GM04503 (cell line): ENCODE measurements at regions not wholly inside any gene's neighbourhood (a gene's known extent, or its start where the extent isn't known, plus 50 kb on each side); places are given as distances from the start of the nearest gene placed in this dataset.
"Not testable (repeated sequence)": the region's sequence is repeated elsewhere in the genome, so short reads cannot be mapped to it uniquely, and the experiment has no call there.

Source experiments
- DNase-seq: peaks from one replicate; pipeline ENCODE4 v3.0.0-alpha.2; 2012; ENCODE audit warnings: low read depth

DNA sequence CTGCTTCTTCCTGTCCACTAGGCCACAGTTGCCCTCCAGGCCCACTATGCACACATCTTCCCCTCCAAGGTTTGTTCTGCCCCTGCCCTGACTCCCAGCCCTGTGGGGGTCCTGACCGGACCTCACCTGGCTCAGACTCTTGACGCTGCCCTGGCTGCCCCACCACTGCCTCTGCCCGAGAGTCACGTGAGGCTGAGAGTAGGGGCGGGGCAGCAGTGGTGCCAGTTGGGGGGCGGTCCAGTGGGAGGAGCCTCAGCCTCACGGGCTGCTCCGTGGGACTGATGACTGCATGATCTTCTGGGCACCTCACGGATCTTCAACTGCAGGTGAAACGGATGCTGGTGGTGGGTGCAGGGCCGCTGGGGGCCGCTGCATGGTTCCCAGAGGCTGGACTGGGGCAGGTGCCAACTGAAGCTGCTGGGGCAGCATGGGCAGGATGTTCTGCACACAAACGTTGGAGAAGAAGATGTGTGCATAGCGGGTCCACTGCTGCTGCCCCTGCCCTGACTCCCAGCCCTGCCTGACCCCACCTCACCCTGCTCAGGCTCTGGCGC lies 77.6 kb downstream of the HHIPL2 start:
- not testable (repeated sequence) for DNase-seq

DNA sequence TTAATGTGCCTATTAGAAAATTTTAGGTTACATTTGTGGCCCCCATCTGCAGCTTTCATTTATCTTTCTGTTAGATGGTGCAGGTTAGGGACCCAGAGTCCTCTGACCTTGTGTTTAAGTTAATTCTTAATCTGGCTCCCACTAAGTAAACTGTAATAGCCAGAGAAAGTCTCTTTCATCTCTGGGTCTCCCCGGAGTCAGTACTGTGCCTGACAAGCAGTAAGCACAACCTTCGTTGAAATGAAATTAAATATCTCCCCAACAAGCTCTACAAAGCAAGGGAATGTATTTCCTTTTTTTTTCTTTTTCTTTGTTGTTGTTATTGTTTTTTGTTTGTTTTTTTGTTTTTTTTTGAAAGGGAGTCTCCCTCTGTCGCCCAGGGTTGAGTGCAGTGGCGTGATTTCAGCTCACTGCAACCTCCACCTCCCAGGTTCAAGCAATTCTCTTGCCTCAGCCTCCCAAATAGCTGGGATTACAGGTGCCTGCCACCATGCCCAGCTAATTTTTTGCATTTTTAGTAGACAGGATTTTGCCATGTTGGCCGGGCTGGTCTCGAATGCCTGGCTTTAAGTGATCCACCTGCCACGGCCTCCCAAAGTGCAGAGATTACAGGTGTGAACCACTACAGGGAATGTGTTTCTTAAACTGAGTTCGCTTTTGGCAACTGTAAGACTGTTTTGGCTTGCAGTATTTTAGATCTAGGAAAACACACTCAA lies 81.6 kb downstream of the HHIPL2 start:
- DNase-seq: no peak

DNA sequence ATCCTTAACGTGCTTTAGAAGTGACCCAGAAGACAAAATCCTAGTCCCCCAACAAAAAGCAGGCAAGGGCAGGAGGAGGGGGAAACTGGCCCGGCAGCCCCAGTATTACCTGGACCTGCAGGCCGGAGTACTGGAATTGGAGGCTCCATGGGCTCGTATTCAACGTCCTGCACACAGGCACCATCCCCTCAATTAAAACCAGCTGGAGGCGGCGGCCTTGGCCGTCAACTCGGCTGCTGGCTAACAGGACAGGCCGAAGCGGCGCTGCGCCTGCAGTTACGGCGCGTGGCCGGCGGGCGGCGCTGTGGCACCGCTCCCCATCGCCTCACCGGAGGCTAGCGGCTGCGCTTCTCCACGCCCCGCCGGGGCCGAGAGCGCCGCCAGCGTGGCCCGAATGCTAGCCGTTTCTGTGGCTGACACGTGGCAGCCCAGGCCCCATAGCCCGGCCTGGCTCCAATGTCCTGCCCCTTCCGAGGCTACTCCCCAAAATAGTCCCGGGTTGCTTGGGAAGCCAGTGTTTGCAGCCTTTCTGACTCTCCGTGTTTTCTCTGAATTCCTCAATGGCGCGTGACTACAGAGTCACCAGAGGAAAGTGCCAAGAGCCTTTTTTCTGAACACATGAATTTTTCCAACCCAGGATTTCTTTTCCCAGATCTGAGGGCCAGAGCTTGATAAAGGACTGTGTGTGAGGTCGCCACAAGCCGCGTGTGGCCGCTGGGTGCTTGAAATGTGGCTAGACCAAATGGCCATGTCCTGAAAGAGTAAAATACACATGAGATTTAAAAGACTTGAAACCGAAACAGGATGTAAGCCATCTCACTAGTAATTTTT lies 82.5 kb downstream of the HHIPL2 start:
- DNase-seq: peak; percentile 90

DNA sequence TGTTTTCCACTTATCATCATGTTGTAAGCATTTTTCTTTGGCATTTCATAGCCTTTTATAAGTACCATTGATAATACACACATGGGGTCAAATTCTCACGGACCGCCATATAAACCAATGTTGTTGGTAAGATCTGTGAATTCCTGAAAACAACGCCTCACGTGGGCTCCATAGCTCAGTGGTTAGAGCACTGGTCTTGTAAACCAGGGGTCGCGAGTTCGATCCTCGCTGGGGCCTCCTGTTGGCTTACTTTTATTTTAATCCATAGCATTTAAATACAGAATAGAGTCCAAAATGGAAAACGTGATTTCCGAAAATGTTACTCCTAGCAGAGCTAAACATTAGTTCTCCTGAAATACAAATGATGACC lies 83.1 kb downstream of the HHIPL2 start:
- DNase-seq: peak; percentile 21

DNA sequence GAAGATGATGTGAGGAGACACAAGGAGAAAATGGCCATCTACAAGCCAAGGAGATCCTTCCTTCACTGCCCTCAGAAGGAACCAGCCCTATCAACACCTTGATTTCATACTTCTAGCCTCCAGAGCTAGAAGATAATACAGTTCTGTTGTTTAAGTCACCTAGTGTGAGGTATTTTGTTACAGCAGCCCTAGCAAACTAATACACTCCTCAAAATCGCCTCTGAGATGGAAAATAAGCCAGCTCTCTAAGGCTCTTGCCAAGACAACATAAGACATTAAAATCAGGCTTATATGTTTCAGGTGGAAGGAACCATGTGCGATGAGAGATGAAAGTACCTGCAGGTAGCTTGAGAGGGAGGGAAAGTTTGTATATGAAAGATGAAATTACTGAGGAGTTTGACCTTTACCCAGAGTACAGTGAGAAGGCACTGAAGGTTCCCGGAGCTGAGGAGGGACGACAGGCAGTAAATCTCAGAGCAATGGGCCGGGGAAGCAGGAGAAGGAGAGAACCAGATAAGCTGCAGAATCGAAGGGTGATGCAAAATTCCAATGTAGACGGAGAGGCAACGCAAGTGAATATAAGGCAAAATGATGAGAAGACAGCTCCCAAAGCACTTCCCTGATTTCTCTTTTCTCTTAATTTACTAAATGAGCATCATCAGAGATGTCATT lies 84.7 kb downstream of the HHIPL2 start:
- DNase-seq: no peak

DNA sequence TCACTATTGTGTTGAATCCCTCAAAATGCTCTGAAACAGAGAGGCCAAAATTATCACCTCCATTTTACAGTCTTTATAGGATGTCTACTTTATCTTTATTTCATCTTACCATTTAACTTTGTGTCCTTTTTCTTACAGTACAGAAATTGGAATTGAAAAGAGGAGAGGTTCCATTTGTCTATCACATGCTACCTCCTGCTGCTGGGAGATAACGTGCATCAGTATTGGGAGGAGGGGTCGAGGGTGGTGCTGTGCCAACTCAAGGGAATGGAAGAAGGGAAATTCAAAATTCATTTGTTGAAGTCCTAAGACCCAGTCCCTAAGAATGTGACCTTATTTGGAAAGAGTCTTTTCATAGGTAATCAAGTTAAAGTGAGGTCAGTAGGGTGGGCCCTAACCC lies 85.3 kb downstream of the HHIPL2 start:
- DNase-seq: no peak

DNA sequence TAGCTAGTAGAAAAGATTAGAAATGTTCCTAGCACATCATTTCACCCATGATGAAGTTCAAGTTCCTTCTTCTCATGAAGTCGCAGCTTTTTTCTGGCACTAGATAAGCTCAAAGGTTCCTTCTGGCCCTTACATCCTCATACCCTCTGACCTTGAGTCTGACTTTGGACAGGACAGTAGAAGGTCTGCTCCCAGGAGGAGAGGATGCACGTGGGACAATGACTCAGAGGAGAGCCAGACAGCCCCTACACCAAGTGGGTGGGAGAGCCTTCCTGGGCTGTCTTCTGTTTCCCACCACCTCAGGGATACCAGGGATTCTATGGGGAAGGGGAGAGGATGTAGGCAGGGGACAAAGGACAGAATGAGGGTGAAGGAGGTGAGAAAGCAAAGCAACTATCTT lies 86.0 kb downstream of the HHIPL2 start:
- no peak for DNase-seq

DNA sequence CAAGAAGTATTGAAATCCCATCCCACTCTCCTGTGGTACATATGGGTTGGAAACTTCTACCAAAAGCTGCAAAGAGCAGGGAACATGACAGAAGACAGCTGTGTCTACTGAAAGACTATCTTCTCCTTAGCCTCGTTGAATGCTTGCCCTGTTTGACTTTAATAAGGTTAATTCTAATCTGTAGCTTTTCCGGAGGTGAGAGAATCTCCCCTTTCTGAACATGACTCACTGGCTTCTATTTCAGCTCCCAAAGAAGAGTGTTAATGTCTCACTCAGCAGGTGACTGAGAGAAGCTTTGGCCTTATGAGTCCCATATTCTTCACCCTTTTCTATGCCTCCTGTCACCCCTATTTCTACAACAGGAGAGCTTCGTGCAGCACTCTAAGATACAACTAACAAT lies 88.3 kb downstream of the HHIPL2 start:
- DNase-seq: no peak

DNA sequence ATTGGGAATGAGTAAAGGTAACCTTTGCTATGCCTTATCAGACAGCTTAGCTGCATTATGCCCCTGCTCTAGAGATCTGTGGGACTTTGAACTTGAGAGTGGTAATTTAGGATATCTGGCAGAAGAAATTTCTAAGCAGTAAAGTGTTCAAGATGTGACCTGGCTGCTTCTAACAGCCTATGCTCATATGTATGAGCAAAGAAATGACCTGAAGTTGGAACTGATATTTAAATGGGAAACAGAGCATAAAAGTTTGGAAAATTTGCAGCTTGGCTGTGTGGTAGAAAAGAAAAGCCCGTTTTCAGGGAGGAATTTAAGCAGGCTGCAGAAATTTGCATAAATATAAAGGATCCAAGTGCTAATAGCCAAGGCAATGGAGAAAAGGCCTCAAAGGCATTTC lies 90.4 kb downstream of the HHIPL2 start:
- no peak for DNase-seq

DNA sequence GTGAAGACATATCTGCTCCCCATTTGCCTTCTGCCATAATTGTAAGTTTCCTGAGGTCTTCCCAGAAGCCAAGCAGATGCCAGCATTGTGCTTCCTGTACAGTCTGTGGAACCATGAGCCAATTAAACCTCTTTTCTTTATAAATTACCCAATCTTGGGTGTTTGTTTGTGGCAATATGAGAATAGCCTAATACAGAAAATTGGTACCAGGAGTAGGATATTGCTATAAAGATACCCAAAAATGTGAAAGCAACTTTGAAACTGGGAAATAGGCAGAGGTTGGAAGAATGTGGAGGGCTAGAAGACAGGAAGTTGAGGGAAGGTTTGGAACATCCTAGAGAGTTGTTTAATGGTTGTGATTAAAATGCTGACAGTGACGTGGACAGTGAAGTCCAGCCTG lies 90.8 kb downstream of the HHIPL2 start:
- no peak for DNase-seq

DNA sequence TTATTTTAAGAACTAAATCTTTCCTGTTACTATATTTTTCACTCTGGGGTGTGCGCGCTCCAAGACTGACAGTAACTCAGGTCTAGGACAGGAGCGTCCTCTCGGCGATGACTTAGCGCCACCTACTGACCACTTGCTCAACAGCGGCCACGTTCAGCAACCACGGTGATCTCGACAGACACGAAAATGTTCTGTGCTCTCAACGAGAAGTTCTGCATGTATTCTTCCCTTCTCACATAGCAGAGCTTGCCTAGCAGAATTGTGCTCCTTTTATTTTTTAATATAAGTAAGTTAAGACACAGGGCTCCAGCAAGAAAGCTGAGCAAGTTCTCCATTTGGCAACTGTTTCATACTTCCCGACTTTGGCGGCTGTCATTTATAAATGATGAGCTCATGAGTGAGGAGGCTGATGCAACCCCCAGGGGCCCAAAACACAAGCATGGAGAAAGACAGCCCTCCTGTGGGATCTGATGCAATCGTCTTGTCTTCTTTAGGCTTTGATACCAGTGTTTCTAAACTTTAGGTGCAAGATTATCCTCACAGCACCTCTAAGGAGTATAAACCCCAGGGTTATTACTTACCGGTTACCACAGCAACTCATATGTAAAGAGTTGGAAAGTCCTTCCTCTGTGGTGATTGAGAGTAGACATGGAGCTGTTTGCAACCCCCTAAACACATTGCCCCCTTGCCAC lies 92.6 kb downstream of the HHIPL2 start:
- peak; percentile 60 for DNase-seq

DNA sequence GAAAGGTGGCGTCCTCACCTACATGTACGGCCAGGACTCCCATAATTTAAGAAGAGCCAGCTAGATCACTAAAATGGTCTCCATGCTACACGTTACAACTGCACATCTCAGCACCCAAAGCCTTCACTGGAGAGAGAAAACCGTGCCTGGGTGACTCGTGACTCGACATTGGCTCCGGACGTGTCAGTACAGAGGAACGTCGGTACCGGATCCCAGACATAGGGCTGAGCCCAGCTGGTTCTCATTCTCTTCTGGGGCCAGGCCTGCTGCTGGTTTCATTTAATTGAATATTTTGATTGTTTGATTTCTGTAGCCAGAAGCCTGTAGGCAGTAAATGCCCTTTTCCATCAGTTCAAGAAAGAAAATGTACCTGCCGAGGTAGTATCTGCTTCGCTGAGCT lies 93.1 kb downstream of the HHIPL2 start:
- DNase-seq: peak; percentile 56

DNA sequence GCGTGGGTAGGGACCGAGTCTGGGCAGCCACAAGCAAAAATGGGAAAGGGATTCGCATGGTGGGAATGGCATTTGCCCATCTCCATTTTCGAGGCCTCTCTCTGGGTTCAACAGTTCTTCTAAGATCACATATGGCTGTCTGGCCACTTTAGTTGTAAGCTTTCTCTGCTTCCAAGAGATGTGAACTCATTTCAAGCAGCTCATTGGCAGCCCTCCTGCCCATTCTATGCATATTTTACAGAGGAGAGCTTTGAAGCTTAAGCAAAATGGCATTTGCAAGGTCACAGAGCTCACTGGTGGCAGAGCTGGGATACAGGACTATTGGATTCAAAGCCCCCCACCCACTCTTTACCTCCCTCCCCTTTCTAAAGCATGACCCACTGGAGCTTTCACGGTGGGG lies 93.7 kb downstream of the HHIPL2 start:
- DNase-seq: peak; percentile 33

DNA sequence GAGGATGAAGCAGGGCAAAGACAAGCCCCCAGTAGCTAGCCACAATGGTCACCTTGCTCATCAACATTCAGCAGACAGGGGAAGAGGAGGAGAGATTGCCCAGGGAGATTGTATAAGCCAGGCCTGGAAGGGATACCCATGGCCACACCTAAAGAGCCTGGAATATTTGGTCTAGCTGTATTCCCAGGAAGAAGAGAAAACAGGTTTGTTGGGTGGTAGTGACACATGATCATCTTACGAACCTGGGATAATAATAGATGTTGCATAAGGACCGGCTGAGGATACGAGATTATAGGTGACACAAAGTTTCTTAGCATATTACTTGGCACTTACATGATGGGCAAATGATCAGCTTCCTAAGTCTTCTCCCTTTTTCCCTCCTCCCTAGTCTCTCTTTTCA lies 95.9 kb downstream of the HHIPL2 start:
- DNase-seq: no peak

DNA sequence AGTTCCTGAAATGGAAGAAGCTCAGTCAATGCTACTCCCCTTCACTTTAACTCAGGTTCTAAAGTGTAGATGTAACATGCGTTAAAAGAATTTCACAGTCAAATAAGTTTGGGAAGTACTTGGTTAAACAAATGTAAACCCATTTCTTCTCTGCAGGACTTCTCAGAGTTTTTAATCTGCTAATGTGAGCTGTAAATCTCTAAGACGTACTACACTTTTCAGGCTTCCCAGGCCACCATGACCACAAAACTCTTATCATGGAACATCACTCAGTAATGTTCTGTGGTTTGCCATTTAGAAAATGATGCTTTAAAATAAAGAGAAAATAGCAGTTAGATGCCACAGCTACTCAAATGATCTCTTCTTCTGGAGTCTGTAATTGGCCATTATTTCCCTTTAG lies 104.3 kb downstream of the HHIPL2 start:
- DNase-seq: no peak

DNA sequence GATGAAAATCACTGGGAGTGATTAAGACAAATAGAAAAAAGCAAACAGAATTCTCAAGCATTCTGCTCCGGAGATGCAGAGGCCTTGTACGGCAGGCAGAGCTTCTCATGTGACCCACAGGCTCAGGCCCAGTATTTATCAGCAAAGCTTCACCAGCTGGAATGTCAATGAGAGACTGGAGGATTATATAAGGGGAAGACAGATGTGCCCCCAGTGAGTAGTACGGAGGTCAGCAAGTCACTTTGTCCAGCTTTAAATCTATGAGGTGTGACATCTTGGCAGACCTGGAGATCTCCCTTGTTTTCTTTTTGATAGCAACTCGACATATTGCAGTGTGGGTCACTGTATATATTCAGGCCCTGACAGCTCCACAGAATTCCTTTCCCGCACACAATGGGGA lies 106.8 kb downstream of the HHIPL2 start:
- no peak for DNase-seq

DNA sequence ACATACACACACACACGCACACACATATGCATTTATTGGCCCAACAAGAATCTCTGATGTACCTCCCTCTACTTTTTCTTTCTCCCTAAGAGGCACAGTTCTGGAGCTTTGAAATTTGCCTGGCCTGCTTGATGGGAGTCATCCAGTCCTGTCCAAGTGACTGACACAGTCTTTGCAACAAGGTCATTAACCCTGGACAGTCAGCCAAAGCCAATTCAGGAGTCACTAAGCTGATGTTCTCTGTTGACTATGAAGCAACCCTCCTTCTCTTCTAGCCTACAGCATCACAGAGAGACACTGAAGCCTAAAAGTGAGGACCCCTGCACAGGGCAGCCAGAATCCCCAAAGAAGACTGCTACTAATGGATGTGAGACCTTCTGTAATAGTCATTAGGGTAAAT lies 123.1 kb downstream of the HHIPL2 start:
- DNase-seq: no peak

DNA sequence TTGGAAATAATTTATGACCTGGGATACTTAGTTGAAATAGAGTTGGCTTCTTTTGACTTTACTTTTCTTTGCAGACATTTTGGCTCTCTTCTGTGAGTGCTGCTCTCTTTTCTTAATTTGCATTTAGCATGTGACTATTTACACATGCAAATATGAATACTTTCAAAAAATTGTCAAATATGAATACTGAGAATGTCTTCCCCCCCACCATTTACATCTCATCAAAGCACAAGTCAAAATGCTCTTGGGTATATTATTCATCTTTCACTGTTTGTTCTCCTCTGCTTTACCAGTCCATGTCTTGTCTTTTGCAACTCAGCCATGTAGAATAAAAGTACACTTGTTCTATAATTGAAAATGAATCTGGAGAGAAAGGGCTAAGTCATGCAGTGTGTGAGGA lies 126.5 kb downstream of the HHIPL2 start:
- no peak for DNase-seq

DNA sequence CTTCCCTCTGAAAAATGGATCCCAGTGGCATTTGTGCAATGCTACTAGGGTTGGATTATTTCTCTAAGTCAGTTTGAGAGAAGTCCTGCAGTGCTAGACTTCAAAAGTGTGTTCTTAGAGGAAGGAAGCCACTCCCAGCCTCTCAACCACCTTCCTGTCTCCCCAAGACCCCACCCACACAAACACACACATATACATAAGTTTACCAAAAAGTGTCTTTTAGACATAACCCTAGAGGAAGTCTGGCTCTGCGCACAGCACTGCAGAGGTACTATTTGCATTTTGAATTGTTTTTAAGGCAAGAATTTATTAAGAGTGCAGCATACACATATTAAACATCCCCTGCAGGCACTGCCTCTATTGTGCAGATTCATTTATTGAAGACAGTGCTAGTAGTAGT lies 127.3 kb downstream of the HHIPL2 start:
- DNase-seq: no peak

DNA sequence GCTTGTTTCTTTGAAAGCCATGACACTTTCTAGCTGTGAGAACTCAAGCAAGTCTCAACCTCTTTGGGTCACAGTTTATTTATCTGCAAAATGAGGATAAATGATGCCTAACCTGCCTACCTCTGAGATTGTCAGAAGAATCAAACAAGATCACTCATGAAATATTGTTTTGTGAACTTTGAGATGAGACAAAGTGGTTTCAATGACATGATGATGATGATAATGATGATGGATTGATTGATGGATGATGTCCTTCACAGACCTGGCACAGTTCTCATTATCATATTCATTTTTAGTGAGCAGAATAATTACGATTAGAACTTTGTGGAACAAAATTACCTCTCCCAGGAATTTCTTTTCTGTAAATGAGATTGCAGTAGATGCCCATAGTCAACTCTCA lies 129.2 kb downstream of the HHIPL2 start:
- DNase-seq: no peak

DNA sequence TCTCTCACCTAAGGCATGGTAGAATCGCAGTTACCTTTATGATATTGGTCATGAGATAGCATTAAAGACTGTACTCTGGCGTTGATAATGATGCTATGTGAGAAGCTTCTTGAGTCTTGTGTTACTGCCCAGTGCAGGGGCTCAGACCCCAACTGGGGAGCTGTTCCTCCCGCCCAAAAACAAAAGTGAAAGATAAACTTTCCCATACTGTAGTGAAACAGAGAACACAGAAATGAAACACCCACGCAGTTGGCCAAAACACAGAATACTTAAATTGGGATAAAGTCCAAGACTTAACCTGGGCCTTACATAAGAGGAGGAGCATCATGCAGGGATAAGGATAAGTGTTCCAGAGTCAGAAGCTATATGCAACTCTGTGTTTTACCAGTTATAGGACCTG lies 130.6 kb downstream of the HHIPL2 start:
- no peak for DNase-seq
